ENCODE measurements at regions not wholly inside any gene's neighbourhood (a gene's known extent, or its start where the extent isn't known, plus 50 kb on each side); places are given as distances from the start of the nearest gene placed in this dataset.

DNA sequence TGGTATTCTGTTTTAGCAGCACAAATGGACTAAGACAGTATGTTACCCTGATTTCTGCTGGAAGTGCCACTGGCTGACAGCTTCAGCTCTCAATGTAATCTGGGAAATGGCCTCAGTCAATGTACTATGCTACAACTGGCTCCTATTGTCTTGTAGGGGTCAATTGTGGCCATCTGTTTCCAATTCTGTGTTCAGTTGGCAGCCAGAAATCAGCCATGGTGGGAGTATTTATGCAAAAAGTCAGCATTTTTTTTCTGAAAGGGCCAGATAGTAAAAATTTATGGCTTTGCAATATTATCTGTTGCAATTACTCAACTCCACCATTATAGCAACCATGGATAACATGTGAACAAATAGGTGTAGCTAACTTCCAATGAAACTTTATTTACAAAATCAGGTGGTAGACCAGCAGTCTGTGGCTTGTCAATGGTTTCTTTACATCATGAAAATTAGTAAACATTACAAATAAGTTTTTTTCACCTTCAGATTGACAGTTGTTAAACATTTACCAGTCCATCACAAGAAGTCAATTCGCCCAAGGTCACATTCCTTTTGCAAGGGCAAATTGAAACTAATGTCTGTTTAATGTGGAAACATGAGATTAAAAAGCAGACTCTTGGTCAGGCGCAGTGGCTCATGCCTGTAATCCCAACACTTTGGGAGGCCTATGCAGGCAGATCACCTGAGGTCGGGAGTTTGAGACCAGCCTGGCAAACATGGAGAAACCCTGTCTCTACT lies 58.3 kb upstream of the TSHZ2 start:
- Mint-ChIP-seq H3K27me3 (ENCODE audit: low read depth) (no peaks in the 10 kb centered on the region), H3K27ac (no peak overlapping the region), H3K4me1 (no peaks in the 10 kb centered on the region), H3K36me3 (no peaks in the 10 kb centered on the region; the same call in 1 of the 2 replicates), H3K4me3 (no peak overlapping the region), H3K9me3 (peaks cover 22% of the 10 kb centered on the region)
- POLR2A ChIA-PET: no interaction called here
- TF ChIP-seq SOX15 (CRISPR knock-in tag; IDR thresholded peaks at IDR 0.05) (no peak), GABPB1 (CRISPR knock-in tag; IDR thresholded peaks at IDR 0.05) (peak; percentile 26; the same call in 1 of the 2 replicates), ZBTB21 (CRISPR knock-in tag; IDR thresholded peaks at IDR 0.05; ENCODE audit: borderline replicate concordance) (no peak), NFYB (CRISPR knock-in tag; conservative IDR thresholded peaks at IDR 0.05; ENCODE audit: low read depth) (no peak), MYBL2 (CRISPR knock-in tag; IDR thresholded peaks at IDR 0.05) (no peak), TCF7 (CRISPR knock-in tag; IDR thresholded peaks at IDR 0.05; ENCODE audit: low read depth) (no peak)
- no peak for ATAC-seq
- CTCF ChIA-PET: no interaction called here
- no peak for DNase-seq (ENCODE audit: low spot score)

DNA sequence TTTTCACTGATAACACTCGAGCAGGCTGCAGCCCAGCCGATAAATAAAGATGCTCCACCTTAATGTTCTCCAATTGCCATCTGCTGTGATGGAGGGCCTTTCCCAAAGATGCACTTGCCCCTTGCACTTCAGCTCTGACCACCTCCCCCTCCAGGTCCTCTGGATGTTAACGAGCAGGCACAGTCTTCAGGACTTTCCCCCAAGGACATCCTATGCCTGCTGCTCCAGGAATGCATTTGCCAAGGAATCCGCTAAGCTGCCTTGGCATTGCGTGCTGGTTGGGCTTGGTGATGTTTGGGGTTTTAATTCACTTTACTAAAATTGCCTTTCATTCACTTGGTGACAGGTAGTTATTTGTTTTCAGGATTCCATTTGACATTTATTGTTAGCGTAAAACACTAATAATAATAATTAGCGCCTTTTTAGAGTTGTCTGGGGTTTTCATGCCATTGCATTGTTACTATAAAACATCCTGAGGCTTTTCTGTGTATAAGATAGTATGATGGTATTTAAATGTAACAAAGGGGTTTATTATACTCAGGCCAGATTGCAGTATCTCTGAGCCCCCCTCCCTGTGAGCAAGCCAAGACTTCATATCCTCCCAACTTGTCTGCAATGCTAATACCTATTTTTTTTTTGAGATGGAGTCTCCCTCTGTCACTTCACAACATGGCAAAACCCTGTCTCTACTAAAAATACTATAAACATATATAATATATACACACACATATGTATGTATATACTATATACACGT lies 66.7 kb upstream of the TSHZ2 start:
- no peaks in the 10 kb centered on the region for H3K9me3 Mint-ChIP-seq
- no peak for DNase-seq (ENCODE audit: low spot score)
- TF ChIP-seq, protein P1, sequence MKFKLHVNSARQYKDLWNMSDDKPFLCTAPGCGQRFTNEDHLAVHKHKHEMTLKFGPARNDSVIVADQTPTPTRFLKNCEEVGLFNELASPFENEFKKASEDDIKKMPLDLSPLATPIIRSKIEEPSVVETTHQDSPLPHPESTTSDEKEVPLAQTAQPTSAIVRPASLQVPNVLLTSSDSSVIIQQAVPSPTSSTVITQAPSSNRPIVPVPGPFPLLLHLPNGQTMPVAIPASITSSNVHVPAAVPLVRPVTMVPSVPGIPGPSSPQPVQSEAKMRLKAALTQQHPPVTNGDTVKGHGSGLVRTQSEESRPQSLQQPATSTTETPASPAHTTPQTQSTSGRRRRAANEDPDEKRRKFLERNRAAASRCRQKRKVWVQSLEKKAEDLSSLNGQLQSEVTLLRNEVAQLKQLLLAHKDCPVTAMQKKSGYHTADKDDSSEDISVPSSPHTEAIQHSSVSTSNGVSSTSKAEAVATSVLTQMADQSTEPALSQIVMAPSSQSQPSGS (CRISPR knock-in tag; IDR thresholded peaks at IDR 0.05; ENCODE audit: borderline replicate concordance, low read depth): no peak
- TF ChIP-seq, protein P2, sequence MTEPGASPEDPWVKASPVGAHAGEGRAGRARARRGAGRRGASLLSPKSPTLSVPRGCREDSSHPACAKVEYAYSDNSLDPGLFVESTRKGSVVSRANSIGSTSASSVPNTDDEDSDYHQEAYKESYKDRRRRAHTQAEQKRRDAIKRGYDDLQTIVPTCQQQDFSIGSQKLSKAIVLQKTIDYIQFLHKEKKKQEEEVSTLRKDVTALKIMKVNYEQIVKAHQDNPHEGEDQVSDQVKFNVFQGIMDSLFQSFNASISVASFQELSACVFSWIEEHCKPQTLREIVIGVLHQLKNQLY (CRISPR knock-in tag; IDR thresholded peaks at IDR 0.05): no peak
- TF ChIP-seq CBFB (CRISPR knock-in tag; IDR thresholded peaks at IDR 0.05; ENCODE audit: low read depth) (no peak), ATF6 (CRISPR knock-in tag; IDR thresholded peaks at IDR 0.05) (no peak), SOX15 (CRISPR knock-in tag; IDR thresholded peaks at IDR 0.05) (no peak), JUN (CRISPR knock-in tag; IDR thresholded peaks at IDR 0.05) (no peak)
- H3K4me1 Mint-ChIP-seq: peaks cover 11% of the 10 kb centered on the region
- CTCF ChIA-PET: interaction anchor here (0.6 kb wide), 2 partner anchors 99 to 721 kb away, joined by 3 to 5 read pairs; no protein-coding TSS in a partner anchor
- POLR2A ChIA-PET: no interaction called here
- no peak overlapping the region for H3K27ac Mint-ChIP-seq
- no peaks in the 10 kb centered on the region for H3K36me3 Mint-ChIP-seq
- ATAC-seq: no peak; the same call in 1 of the 2 replicates
- no peaks in the 10 kb centered on the region; the same call in 1 of the 2 replicates for H3K27me3 Mint-ChIP-seq (ENCODE audit: low read depth)
- H3K4me3 Mint-ChIP-seq: no peak overlapping the region

DNA sequence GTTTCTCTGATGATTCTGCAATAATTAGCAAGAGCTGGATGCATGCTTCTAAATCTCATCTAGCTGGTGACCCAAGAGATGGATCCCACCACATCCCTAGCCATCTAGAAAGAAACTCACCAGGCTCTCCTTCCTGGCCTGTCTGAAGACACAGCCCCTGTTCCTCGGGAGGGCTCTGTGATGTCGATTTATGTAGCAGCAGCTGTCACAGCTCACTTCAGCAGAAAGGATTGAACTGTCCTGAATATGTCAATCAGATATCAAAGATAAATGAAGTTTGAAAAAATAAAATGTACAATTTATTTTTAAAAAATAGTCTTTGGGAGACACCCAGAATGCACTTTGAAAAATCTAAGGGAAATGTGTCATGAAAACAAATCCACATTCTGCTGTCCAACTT lies 67.3 kb upstream of the TSHZ2 start:
- H3K9me3 Mint-ChIP-seq: no peaks in the 10 kb centered on the region

More for the DNA sequence above, 67.3 kb upstream of the TSHZ2 start:
- H3K27me3 Mint-ChIP-seq (ENCODE audit: low read depth): no peaks in the 10 kb centered on the region; the same call in 1 of the 2 replicates
- peaks cover 11% of the 10 kb centered on the region for H3K4me1 Mint-ChIP-seq
- TF ChIP-seq ETV6 (CRISPR knock-in tag; IDR thresholded peaks at IDR 0.05) (no peak), MAX (CRISPR knock-in tag; IDR thresholded peaks at IDR 0.05) (no peak)
- TF ChIP-seq, protein P3, sequence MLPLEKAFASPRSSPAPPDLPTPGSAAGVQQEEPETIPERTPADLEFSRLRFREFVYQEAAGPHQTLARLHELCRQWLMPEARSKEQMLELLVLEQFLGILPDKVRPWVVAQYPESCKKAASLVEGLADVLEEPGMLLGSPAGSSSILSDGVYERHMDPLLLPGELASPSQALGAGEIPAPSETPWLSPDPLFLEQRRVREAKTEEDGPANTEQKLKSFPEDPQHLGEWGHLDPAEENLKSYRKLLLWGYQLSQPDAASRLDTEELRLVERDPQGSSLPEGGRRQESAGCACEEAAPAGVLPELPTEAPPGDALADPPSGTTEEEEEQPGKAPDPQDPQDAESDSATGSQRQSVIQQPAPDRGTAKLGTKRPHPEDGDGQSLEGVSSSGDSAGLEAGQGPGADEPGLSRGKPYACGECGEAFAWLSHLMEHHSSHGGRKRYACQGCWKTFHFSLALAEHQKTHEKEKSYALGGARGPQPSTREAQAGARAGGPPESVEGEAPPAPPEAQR (CRISPR knock-in tag; IDR thresholded peaks at IDR 0.05): no peak
- DNase-seq (ENCODE audit: low spot score): no peak
- no peak overlapping the region for H3K27ac Mint-ChIP-seq
- ATAC-seq: no peak
- H3K4me3 Mint-ChIP-seq: no peak overlapping the region
- no peaks in the 10 kb centered on the region for H3K36me3 Mint-ChIP-seq
- ChIA-PET CTCF (interaction anchor here (0.6 kb wide), 1 partner anchor 722 kb away, joined by 5 read pairs; no protein-coding TSS in a partner anchor), POLR2A (no interaction called here)

Data from WTC11 (cell line).